Esophagus muscularis mucosa (tissue), 3 donors: ENCODE measurements at regions not wholly inside any gene's neighbourhood (a gene's known extent, or its start where the extent isn't known, plus 50 kb on each side); places are given as distances from the start of the nearest gene placed in this dataset.

Experiments used
- EP300 ChIP-seq: sonication (generic); formaldehyde crosslinking; IDR thresholded peaks from one replicate; pipeline ENCODE4 v1.6.1; 2017; ENCODE audit warnings: antibody characterized with exemption
- TF ChIP-seq, protein P1 (sequence below), 3 experiments: fragments of 200-600 bp in 2 of 3; fragments of 450-650 bp in 1 of 3; sonication (generic) in 2 of 3; IDR thresholded peaks; one replicate each; pipeline ENCODE4 v1.5.1; 2017 to 2019; ENCODE audit warnings: antibody characterized with exemption in 3 of 3, mild to moderate bottlenecking in 2 of 3, moderate library complexity in 1 of 3

DNA sequence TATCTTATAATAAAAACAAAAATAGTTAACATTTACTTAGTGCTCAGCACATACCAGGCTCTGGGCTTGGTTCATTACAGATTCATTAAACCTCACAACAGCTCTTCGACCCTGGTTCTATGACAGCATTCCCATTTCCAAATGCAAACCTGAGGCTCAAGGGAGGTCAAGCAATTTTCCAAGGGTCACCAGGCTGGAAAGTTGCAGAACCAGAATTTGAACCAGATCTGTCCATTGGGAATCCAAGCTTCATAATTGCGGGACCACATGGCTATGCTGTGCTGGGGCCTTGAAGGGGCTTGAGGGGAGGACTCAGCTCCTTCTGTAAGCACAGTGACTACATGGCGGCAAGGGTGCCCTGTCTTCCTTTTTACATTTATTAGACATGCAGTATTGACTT, 197.3 kb upstream of the LNX1 start:
- TF ChIP-seq, protein P1, sequence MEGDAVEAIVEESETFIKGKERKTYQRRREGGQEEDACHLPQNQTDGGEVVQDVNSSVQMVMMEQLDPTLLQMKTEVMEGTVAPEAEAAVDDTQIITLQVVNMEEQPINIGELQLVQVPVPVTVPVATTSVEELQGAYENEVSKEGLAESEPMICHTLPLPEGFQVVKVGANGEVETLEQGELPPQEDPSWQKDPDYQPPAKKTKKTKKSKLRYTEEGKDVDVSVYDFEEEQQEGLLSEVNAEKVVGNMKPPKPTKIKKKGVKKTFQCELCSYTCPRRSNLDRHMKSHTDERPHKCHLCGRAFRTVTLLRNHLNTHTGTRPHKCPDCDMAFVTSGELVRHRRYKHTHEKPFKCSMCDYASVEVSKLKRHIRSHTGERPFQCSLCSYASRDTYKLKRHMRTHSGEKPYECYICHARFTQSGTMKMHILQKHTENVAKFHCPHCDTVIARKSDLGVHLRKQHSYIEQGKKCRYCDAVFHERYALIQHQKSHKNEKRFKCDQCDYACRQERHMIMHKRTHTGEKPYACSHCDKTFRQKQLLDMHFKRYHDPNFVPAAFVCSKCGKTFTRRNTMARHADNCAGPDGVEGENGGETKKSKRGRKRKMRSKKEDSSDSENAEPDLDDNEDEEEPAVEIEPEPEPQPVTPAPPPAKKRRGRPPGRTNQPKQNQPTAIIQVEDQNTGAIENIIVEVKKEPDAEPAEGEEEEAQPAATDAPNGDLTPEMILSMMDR (IDR thresholded peaks at IDR 0.05) = no peak
- no peak for TF ChIP-seq EP300
